Fibroblast of lung (primary cell): ENCODE measurements at regions not wholly inside any gene's neighbourhood (a gene's known extent, or its start where the extent isn't known, plus 50 kb on each side); places are given as distances from the start of the nearest gene placed in this dataset.

Source experiments
- CTCF ChIP-seq, 2 donors: IDR thresholded peaks in 1 of 2; conservative IDR thresholded peaks in 1 of 2; 1 replicate in 1 of 2; 2 replicates in 1 of 2; pipeline ENCODE4 v1.5.1; 2011 to 2012; ENCODE audit warnings: low read length in 2 of 2, control low read depth in 1 of 2, inconsistent platforms in 1 of 2, low read depth in 1 of 2, mild to moderate bottlenecking in 1 of 2
- EZH2 ChIP-seq: IDR thresholded peaks from 2 replicates; pipeline ENCODE4 v1.5.1; 2012; ENCODE audit warnings: low read length, control low read depth, mild to moderate bottlenecking; ENCODE audit errors: missing control alignments

GRCh38 chr11:71138737-71139425, 113.5 kb downstream of the SHANK2 start:
- no peak for TF ChIP-seq CTCF (conservative IDR thresholded peaks at IDR 0.05 in 1 of 2, IDR thresholded peaks at IDR 0.05 in 1 of 2; ENCODE audit: low read depth in 1 of 2, low read length in 2 of 2)
- no peak for TF ChIP-seq EZH2
